GM12878 (cell line): ENCODE measurements at regions not wholly inside any gene's neighbourhood (a gene's known extent, or its start where the extent isn't known, plus 50 kb on each side); places are given as distances from the start of the nearest gene placed in this dataset.

Experiments used
- ATAC-seq: fragments of 200-7000 bp; cut with Tn5 transposase; 3 replicates; pipeline ENCODE4 v1.9.1; 2020; ENCODE audit warnings: mild to moderate bottlenecking, moderate library complexity
- BruUV-seq: library from RNA; stranded (reverse); fragments of 400-500 nt; replicated peaks from 2 replicates; lab custom pipeline; 2021; lab: Mats Ljungman, UMichigan
- CTCF ChIA-PET: fragments of 300-600 bp; sonication (Branson Sonifier 250); formaldehyde crosslinking; extraction: SDS; loops from one replicate; lab custom pipeline; 2021; ENCODE audit warnings: inconsistent platforms; lab: Yijun Ruan, JAX
- POLR2A ChIA-PET: fragments of 350-600 bp; formaldehyde crosslinking; extraction: SDS; loops from one replicate; lab custom pipeline; 2021; ENCODE audit warnings: inconsistent platforms; lab: Charles Lee
- RAD21 ChIA-PET: fragments of 300-600 bp; sonication (Branson Sonifier 250); formaldehyde crosslinking; loops from one replicate; lab custom pipeline; 2023; ENCODE audit warnings: antibody characterized with exemption; ENCODE audit not compliant: unreplicated experiment; lab: Charles Lee
- SMC1A ChIA-PET: fragments of 300-600 bp; sonication (Branson Sonifier 250); formaldehyde crosslinking; loops from one replicate; lab custom pipeline; 2023; ENCODE audit not compliant: unreplicated experiment, uncharacterized antibody; lab: Charles Lee
- DNase-seq: peaks from one replicate; pipeline ENCODE4 v3.0.0-alpha.2; 2011; ENCODE audit warnings: low read depth, low spot score
- FAIRE-seq: peaks from 3 replicates; lab custom pipeline; 2011; peaks lifted over from hg19 to GRCh38; lab: Jason Lieb, UNC
- H2AFZ ChIP-seq: 2 replicates; pipeline ENCODE4 v1.6.0; 2011; ENCODE audit warnings: low read depth, low read length, control low read depth; ENCODE audit not compliant: control insufficient read depth
- H3K27ac ChIP-seq: 2 replicates; pipeline ENCODE4 v1.5.1; 2011; ENCODE audit warnings: control low read depth; ENCODE audit not compliant: control insufficient read depth, insufficient read depth
- H3K27me3 ChIP-seq, 2 experiments: replicated peaks in 1 of 2; 2 replicates each; pipeline versions ENCODE4 v1.6.0 to v1.6.1; 2011; ENCODE audit warnings: low read length in 1 of 2; ENCODE audit not compliant: control insufficient read depth in 2 of 2, insufficient read depth in 2 of 2
- H3K36me3 ChIP-seq, 2 experiments: 2 replicates each; pipeline ENCODE4 v1.5.1; 2011; ENCODE audit warnings: low read length in 1 of 2; ENCODE audit not compliant: control insufficient read depth in 2 of 2, insufficient read depth in 2 of 2
- H3K4me1 ChIP-seq: 2 replicates; pipeline ENCODE4 v1.6.1; 2011; ENCODE audit warnings: mild to moderate bottlenecking, low read length, moderate library complexity, mixed read lengths; ENCODE audit not compliant: control insufficient read depth, insufficient read depth
- H3K4me2 ChIP-seq: 2 replicates; pipeline ENCODE4 v1.6.0; 2011; ENCODE audit warnings: control low read depth; ENCODE audit not compliant: control insufficient read depth, insufficient read depth
- H3K4me3 ChIP-seq: fragments of 200-600 bp; sonication (generic); 2 replicates; pipeline ENCODE4 v1.5.1; 2016
- H3K79me2 ChIP-seq: 2 replicates; pipeline ENCODE4 v1.6.0; 2011; ENCODE audit warnings: low read length; ENCODE audit not compliant: control insufficient read depth, insufficient read depth
- H3K9ac ChIP-seq: 2 replicates; pipeline ENCODE4 v1.8.0; 2011; ENCODE audit warnings: low read length, control low read depth, mixed read lengths; ENCODE audit not compliant: control insufficient read depth, insufficient read depth
- H3K9me3 ChIP-seq: replicated peaks from 3 replicates; pipeline ENCODE4 v1.5.1; 2011; ENCODE audit warnings: mild to moderate bottlenecking, low read length; ENCODE audit not compliant: control insufficient read depth, insufficient read depth
- H4K20me1 ChIP-seq: 2 replicates; pipeline ENCODE4 v1.6.0; 2011; ENCODE audit not compliant: control insufficient read depth, insufficient read depth
- DPF2 ChIP-seq: fragments of 450-650 bp; IDR thresholded peaks from 2 replicates; pipeline ENCODE4 v1.6.1; 2017; ENCODE audit warnings: mild to moderate bottlenecking
- JUNB ChIP-seq: IDR thresholded peaks from 2 replicates; pipeline ENCODE4 v1.6.1; 2016; ENCODE audit warnings: antibody characterized with exemption, mild to moderate bottlenecking
- LARP7 ChIP-seq: fragments of 450-650 bp; IDR thresholded peaks from 2 replicates; pipeline ENCODE4 v1.6.1; 2017; ENCODE audit warnings: mild to moderate bottlenecking
- MTA2 ChIP-seq: fragments of 450-650 bp; IDR thresholded peaks from 2 replicates; pipeline ENCODE4 v1.6.1; 2016; ENCODE audit warnings: low read depth, mild to moderate bottlenecking, moderate library complexity
- RAD21 ChIP-seq: IDR thresholded peaks from 2 replicates; pipeline ENCODE4 v1.6.1; 2011; ENCODE audit warnings: mild to moderate bottlenecking, low read depth, low read length, moderate library complexity; ENCODE audit not compliant: insufficient read depth
- SIN3A ChIP-seq: IDR thresholded peaks from 2 replicates; pipeline ENCODE4 v1.6.1; 2012; ENCODE audit warnings: low read depth, low read length, improper control_type of control experiment
- ZBED1 ChIP-seq: IDR thresholded peaks from 2 replicates; pipeline ENCODE4 v1.6.1; 2016; ENCODE audit warnings: borderline replicate concordance
- ZNF207 ChIP-seq: fragments of 450-650 bp; IDR thresholded peaks from 2 replicates; pipeline ENCODE4 v1.6.1; 2014; ENCODE audit warnings: antibody characterized with exemption, mild to moderate bottlenecking, borderline replicate concordance
- ZNF622 ChIP-seq: fragments of 450-650 bp; IDR thresholded peaks from 2 replicates; pipeline ENCODE4 v1.6.1; 2017; ENCODE audit warnings: mild to moderate bottlenecking, inconsistent platforms
- WGBS: methylation state at CpG from one replicate; pipeline ENCODE4 v1.1.6; 2016; ENCODE audit warnings: low lambda C conversion rate; ENCODE audit not compliant: insufficient replicate concordance, insufficient coverage; ENCODE audit errors: missing lambda C conversion rate; 5-methylcytosine and 5-hydroxymethylcytosine counted together
- in situ Hi-C: fragments of 300-500 bp; cut with MboI; formaldehyde crosslinking; loops from 9 replicates; pipeline ENCODE4 v1.14.3; 2018; ENCODE audit warnings: mixed read lengths
- intact Hi-C: fragments of 100-400 bp; cut with micrococcal nuclease; formaldehyde crosslinking; loops from one replicate; pipeline ENCODE4 v1.14.2; 2022; ENCODE audit not compliant: unreplicated experiment
- TF ChIP-seq, protein P1 (sequence below): fragments of 450-650 bp; IDR thresholded peaks from 2 replicates; pipeline ENCODE4 v1.6.1; 2017; ENCODE audit warnings: mild to moderate bottlenecking, moderate library complexity

DNA sequence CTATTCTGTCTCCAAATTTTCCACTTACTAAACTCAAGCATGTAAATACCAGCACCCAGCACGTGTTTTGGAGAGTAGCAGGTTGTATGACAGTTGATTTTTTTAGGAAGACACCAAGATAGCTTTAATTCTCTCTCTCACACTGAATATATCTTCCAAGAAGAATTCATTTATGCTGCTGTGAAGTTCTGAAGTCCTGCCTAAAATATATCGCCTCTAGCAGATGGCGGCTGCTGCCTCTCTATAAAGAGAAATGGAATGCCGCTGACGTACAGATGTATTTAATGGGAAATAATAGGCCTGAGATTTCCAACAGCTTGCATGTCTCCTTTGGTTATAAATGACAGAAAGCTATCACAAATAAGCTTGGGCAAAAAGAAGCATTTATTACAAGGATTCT is 74.7 kb downstream of the PFDN4 start:
- H4K20me1 ChIP-seq = no peaks in the 10 kb centered on the region
- SMC1A ChIA-PET = no interaction called here
- RAD21 ChIA-PET = no interaction called here
- ATAC-seq = no peak
- DNase-seq = no peak
- no TSS peak for BruUV-seq
- WGBS = 74% methylated on average over 5 of the region's 5 CpGs
- no peaks in the 10 kb centered on the region for H3K36me3 ChIP-seq
- FAIRE-seq = no peak
- no peak overlapping the region for H3K27ac ChIP-seq
- CTCF ChIA-PET = interaction anchor here (0.6 to 1.4 kb wide), 2 partner anchors 8 to 20 kb away, joined by 3 read pairs; no protein-coding TSS in a partner anchor
- no peaks in the 10 kb centered on the region for H3K27me3 ChIP-seq
- H3K4me1 ChIP-seq = no peaks in the 10 kb centered on the region
- no peak overlapping the region for H2AFZ ChIP-seq
- POLR2A ChIA-PET = no interaction called here
- no peak overlapping the region for H3K9ac ChIP-seq
- H3K79me2 ChIP-seq = no peaks in the 10 kb centered on the region
- in situ Hi-C loops (no loop called here), intact Hi-C loops (no loop called here)
- no peak overlapping the region for H3K4me3 ChIP-seq
- H3K9me3 ChIP-seq = no peaks in the 10 kb centered on the region
- no peak for TF ChIP-seq ZNF622
- TF ChIP-seq LARP7 = no peak
- TF ChIP-seq ZBED1 = no peak
- no peak for TF ChIP-seq ZNF207
- no peak for TF ChIP-seq RAD21
- TF ChIP-seq DPF2 = no peak
- no peak for TF ChIP-seq MTA2
- no peak for TF ChIP-seq SIN3A
- TF ChIP-seq JUNB = no peak
- TF ChIP-seq, protein P1, sequence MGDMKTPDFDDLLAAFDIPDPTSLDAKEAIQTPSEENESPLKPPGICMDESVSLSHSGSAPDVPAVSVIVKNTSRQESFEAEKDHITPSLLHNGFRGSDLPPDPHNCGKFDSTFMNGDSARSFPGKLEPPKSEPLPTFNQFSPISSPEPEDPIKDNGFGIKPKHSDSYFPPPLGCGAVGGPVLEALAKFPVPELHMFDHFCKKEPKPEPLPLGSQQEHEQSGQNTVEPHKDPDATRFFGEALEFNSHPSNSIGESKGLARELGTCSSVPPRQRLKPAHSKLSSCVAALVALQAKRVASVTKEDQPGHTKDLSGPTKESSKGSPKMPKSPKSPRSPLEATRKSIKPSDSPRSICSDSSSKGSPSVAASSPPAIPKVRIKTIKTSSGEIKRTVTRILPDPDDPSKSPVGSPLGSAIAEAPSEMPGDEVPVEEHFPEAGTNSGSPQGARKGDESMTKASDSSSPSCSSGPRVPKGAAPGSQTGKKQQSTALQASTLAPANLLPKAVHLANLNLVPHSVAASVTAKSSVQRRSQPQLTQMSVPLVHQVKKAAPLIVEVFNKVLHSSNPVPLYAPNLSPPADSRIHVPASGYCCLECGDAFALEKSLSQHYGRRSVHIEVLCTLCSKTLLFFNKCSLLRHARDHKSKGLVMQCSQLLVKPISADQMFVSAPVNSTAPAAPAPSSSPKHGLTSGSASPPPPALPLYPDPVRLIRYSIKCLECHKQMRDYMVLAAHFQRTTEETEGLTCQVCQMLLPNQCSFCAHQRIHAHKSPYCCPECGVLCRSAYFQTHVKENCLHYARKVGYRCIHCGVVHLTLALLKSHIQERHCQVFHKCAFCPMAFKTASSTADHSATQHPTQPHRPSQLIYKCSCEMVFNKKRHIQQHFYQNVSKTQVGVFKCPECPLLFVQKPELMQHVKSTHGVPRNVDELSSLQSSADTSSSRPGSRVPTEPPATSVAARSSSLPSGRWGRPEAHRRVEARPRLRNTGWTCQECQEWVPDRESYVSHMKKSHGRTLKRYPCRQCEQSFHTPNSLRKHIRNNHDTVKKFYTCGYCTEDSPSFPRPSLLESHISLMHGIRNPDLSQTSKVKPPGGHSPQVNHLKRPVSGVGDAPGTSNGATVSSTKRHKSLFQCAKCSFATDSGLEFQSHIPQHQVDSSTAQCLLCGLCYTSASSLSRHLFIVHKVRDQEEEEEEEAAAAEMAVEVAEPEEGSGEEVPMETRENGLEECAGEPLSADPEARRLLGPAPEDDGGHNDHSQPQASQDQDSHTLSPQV = no peak
- TF ChIP-seq, all 136 proteins: peak for 0
- H3K4me2 ChIP-seq = no peak overlapping the region
